GM12892 (cell line): ENCODE measurements at regions not wholly inside any gene's neighbourhood (a gene's known extent, or its start where the extent isn't known, plus 50 kb on each side); places are given as distances from the start of the nearest gene placed in this dataset.

Source experiments
- POLR2A ChIP-seq: IDR thresholded peaks from 2 replicates; pipeline ENCODE4 v1.6.1; 2011; ENCODE audit warnings: low read depth, low read length, control low read depth
- POLR2AphosphoS5 ChIP-seq: IDR thresholded peaks from 2 replicates; pipeline ENCODE4 v1.6.1; 2011; ENCODE audit warnings: low read depth, low read length, control low read depth

- TF ChIP-seq POLR2AphosphoS5 (no peak), POLR2A (no peak)
These were observed 371.7 kb downstream of the TNS1 start for GRCh38 chr2:217631115-217631514.
